Amniotic epithelial cell (primary cell): ENCODE measurements at regions not wholly inside any gene's neighbourhood (a gene's known extent, or its start where the extent isn't known, plus 50 kb on each side); places are given as distances from the start of the nearest gene placed in this dataset.
A peak's percentile ranks its signal among the peaks of the same experiment; 100 is the strongest.
"Not testable (repeated sequence)": the region's sequence is repeated elsewhere in the genome, so short reads cannot be mapped to it uniquely, and the experiment has no call there.

Experiments used
- DNase-seq: peaks from one replicate; pipeline ENCODE4 v3.0.0-alpha.2; 2010; ENCODE audit warnings: low read depth

DNA sequence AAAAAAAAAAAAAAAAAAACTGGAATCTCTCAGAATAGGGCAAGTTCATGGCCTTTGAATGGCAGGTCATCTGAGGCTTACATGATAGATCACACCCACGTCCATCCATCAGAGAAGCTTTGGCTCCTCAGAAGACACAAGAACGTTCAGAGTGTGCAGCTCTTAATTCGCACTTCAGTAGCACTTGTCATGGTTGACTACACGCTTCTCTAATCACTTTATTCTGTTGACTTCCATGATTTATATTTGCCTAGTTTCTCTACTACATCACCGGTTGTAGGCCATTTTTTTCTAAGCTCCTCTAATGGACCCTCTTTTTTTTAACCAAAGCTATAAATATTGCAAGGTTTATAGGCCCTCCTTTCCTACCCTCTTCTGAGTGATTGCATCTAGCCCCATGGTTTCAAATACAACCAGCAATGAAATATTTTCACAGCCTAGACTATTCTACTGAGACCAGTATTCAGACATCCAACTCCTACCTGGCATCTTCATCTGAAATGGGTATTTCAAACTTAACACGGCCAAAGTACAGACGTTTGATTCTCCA is 305.4 kb upstream of the CELF2 start:
- no peak for DNase-seq

DNA sequence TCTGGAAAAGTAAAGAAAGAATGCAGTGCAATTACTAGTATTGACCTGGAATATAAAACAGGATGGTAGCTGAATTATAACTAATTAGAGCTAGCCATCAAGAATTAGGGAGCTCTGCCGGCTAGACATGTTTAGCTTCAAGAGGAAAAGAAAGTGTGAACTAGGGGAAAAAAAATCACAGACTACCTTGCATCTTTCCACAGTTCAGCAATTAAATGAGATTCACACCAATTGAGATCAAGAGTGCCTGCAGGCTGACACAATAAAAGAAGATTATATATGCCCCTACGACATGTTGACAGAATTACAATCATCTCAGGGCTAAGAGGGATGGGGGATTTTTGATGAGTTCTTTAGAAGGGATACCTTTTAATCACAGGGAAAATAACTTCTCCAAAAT is 303.3 kb upstream of the CELF2 start:
- no peak for DNase-seq

DNA sequence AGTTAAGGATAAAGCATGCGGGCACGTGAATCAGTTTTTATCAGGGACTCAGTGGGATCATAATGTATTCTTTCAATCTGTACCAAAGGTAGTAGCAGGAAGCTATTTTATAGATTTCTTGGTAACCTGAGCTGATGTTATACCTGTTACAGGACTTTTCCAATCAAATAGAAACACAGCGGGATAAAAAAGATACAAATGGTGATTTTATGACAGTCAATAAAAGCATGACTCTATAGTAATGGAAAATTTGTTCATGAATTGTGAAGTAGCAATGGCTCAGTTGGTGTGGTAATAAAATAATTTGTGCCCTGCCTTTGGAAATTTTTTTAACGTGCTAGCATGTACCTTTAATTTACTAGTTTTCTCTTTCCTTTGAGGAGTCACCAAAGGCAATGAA is 300.7 kb upstream of the CELF2 start:
- DNase-seq: no peak

DNA sequence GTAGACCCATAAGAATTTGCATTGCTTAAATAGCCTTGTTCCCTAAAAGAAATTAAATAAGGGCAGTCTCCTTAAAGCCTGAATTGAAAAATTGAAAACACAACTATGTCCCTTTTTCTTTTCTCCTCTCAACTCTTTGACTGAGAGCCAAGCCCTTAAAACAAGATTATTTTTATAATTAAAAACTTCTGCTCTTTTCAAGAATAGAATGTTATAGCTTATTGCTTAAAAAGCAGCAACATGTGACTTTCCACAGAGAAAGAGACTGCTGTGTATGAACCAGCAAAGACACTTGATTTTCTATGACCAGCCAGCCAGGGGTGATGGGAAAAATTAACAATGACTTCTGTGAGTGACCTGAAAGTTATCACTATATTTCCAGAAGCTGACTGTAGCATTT is 295.2 kb upstream of the CELF2 start:
- DNase-seq: no peak

DNA sequence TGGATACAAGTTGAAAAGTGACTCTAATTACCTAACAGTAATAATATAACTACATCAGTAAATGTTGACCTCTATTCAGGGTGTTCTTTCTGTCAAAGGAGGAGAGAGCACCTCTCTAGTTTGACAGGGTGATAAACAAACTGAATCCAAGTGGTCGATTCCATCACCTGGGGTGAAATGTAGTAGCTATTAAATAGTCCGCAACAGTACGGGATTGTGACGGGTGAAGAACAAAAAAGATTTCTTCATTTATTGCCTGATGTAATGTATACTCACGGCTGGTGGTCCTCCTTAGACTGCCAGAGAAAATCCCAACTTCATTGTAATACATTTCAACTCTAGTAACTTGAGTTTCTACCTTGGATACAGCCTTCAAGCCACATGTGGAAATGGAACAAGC is 292.5 kb upstream of the CELF2 start:
- DNase-seq: no peak

DNA sequence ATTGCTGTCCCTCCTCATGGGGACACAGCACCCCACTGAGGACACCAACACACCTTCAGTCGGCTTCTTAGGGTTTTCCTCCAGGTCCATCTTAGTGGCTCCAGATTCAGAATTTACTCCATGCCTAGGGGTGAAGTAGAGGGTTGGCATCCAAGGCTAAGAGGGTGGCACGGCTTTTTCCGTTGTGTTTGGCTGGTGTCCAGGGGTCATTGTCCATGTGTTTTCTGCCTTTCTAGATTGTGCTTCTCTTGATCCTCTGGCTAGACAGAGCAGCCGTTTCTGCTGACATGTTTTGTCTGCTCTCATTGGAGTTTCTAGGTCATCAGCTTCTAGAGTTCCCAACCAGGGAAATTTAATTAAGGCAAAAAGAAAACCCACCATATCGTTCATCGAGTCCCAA is 291.6 kb upstream of the CELF2 start:
- no peak for DNase-seq

DNA sequence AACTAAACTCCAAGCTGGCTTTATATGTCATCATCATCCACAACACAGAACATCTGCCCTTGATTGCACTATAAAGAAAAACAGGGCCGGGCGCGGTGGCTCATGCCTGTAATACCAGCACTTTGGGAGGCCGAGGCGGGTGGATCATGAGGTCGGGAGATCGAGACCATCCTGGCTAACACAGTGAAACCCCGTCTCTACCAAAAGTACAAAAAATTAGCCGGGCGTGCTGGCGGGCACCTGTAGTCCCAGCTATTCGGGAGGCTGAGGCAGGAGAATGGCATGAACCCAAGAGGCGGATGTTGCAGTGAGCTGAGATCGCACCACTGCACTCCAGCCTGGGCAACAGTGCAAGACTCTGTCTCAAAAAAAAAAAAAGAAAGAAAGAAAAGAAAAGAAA is 290.3 kb upstream of the CELF2 start:
- DNase-seq: not testable (repeated sequence)

DNA sequence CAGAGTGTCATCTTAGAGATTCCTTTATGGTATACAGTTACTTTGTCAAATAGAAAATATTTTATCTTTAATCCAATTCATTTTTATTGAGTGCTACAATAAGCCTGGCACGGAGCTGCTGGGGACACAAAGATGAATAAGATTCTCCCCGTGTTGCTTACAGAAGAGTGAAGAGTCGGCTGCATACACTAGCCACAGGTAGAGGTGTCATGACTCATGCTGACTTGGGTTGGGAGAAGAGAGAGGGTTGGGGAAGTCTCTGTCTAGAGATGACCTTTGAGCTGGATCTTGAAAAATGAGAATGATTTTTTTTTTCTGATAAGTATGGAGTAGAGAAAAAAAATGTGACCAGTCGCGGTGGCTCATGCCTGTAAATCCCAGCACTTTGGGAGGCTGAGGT is 289.9 kb upstream of the CELF2 start:
- DNase-seq: no peak

DNA sequence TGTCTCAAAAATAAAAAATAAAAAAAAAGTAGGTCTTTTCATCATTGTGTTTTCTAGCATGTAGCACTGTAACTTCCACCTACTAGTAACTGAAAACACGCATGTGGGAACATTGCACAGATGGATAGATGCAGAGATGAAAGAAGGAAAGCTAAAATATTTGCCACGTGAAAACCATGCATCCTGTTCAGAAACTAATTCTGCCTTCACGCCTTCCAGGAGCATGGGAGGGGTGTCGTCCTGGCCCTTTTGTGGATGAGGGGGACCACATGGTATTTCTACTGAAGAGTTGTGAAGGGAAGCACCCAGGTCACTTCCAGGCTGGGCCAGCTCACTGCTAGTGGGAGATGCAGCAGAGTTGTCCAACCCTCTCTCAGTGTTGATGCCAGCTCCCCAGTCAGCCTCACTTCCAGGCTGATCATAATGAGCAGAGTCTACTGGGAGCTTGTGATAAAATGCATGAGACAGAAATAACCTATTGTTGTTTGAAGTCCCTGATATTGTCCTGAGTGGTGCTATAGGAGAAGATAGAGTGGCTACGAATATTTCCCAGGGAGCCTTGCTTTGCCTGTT is 287.1 kb upstream of the CELF2 start:
- no peak for DNase-seq

DNA sequence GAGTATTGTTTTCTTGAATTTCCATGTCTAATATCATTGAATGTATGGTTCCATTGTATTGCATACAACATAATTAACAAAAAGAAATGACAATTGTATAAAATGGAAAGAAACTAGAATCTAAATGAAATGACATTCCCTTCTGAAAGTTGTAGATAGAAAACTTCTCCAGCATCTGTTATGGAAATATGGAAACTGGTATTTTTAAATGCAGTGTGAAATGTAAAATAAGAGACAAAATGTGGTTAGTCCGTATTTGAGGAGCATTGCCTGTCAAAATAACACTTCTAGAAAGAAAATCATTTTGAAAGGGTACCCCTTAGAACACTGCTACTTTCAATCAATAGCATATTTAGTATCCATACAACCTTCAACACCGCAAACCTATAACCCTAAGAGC is 286.3 kb upstream of the CELF2 start:
- no peak for DNase-seq

DNA sequence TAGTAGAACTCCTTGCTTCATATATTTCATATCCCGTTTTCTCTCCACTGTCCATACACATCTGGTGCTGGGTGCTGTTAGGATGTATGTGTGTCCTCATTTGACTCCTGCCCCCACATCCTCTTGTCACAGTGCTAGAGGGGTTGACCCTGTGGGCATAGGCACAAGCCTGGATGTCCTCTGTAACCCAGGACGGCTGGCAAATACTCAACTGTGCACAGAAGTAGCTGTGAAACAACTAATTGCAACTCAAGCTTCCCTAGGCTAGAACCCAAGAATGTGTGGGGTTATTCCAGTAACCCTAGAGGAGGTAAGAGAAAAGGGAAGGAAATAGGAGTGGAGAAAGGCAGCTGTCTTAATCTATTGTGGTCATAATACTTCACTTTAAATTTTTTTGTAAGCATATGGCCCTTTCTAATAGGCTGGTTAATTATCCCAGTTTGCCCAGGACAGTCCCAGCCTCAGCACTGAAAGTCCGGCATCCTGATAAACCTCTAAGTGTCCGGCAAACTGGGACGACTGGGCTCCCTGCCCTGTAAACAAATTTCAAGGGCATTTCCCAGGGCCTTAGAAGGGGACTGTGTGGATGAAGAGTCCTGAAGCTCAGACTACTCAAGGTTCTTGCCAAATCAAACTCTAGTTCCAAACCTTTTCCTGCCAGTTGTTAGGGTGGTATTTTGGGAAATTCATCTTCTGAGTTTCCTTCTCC is 283.2 kb upstream of the CELF2 start:
- no peak for DNase-seq

DNA sequence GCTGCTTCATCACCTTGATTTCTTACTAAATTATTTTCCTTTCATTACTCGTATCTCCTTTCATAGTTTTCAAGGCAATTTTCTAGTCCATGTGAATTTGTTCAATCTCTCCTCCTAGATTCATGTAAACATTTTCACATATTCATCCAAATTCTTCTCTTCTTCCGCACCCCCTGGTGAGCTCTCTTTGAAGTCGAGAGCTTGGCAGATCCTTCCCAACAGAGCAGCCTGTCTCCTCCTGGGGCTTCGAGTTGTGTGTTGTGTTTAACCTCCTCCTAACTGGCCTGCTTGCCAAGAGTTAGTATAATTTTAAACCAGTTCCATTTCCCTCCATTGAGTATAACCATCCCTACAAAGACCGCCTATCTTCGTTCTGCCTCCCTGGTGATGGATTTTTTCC is 272.4 kb upstream of the CELF2 start:
- DNase-seq: no peak

DNA sequence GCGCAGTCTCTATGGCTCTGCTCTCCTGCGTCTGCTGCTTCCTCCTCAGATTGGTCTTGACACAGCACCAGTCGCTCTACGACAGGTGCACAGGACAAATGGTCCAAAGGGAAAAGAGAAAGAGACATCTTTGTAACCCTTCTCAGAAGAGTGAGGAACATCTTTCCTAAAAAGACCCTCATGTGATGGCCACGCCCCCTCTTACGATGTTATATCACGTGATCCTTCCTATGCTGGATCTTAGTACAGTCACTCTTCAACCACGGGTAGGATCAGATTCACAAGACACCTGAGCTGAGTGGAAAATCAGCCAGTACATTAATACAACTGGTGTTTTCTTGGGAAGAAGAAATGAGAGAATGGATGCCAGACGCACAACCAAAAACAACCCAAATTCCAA is 262.2 kb upstream of the CELF2 start:
- DNase-seq: no peak

DNA sequence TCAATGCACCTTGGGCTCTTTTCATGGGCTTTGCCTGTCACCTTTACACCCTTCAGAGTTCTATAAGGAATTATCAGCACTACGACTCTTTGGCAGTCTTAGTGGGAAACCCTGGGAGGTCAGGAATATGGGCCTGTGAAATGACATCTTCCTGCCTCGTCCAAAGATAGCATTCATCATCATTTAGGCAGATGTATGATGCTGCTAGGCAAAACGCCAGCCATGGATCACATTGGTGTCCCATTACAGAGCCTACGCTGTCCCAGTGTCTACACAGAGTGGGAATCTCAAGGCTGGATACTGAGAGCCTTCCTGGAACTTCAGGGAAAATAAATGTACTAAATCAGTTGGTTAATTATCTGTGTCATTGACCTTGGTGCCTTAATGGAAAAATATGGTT is 259.4 kb upstream of the CELF2 start:
- DNase-seq: no peak

DNA sequence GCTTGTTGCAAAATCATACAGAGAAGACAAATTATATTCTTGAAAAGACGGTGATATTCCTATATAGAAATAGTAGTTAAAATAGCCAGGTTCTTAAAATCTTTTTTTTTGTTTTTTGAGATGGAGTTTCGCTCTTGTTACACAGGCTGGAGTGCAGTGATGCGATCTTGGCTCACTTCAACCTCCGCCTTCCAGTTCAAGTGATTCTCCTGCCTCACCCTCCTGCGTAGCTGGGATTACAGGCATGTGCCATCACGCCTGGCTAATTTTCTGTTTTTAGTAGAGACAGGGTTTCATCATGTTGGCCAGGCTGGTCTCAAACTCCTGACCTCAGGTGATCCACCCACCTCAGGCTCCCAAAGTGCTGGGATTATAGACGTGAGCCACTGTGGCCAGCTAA is 257.9 kb upstream of the CELF2 start:
- DNase-seq: not testable (repeated sequence)

DNA sequence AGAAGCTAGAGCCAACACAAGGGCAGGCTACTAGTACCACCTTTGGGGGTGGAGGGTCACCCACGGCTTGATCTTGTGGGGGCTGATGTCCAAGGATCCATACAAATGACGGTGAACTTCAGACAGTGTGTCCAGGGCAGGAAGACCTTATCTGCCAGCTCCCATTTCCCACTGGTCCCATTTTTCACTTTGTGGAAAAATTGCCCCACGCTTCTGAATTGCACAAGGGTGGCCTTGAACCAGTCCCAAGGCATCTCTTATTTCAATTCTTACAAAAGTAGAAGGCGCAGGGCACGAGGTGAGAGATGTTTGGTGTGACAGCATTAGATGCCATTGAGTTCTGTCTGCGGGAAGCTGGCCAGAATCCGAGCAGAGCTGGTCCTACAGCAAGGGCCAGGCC is 252.7 kb upstream of the CELF2 start:
- no peak for DNase-seq

DNA sequence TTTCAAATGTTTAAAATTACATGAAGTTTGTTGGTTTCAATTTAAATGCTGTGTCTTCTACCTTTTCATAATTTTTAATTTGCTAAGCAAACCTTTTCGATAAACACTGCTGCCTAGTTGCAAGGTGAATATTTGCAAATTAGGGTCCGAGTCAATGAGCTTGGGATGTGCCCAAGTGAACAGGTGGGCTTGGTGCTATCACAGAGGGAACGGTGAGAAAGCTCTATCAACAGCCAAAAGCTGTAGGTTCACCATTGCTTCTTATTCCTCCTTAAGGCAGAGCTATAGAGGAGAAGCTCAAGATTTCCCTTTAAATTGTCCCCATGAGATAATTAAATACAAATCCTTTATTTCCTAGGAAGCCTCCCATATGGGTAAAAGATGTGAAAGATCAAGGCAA is 245.3 kb upstream of the CELF2 start:
- DNase-seq: no peak

DNA sequence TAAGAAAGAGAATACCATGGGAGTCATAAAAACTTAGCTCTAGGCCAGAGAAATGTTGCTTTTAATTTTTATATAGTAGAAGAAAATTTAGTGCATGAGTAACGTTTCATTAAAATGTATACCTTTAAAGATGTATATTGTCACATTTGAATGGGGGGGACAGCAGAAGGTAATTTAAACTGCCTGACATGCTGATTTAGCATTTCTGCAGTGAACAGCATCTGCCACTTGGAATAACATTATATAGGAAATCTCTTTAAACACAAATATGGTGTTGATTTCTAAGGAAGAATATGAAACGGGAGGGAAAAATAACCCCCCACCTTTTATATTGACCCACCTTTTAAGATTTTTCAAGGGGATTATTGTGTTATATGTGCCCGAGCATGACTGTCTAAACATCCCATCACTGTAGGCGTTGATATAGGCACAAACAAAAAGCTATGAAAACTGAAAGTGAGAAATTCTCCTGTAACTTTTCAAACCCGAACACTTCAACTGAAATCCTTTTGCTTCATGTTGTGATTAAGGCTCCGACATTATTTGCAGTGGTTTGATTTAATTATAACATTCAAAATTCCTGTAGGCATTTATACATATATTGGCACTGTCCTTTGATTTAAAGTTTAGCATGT is 244.7 kb upstream of the CELF2 start:
- no peak for DNase-seq

DNA sequence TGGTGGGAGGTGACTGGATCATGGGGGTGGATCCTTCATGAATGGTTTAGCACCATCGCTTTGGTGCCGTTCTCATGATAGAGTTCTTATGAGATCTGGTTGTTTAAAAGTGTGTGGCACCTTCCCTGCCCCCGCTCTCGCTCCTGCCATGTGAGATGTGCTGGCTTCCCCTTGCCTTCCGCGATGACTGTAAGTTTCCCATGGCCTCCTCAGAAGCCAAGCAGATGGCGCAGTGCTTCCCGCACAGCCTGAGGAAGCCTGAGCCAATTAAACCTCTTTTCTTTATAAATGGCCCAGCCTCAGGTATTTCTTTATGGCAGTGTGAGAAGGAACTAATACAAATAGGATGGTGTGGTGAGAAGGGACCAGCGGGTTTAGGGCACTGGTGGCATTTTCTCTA is 243.3 kb upstream of the CELF2 start:
- DNase-seq: no peak

DNA sequence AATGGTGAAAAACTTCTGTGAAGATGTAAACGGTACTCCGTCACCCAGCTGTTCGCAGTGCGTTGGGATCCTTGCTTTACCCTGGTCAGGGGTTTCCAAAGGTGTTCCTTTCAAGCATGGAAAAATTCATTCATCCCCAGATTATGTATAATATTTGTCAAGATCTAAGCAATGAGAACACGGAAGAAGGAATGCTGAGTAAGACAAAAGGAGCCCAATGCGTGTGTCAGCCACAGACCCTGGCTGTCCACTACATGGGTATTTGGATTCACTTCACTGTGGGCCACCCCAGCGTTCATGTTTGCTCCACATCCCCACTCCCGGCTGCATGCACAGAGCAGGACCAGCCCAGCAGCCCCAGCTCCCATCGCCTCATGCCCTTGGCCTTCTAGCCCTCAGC is 241.3 kb upstream of the CELF2 start:
- DNase-seq: no peak

DNA sequence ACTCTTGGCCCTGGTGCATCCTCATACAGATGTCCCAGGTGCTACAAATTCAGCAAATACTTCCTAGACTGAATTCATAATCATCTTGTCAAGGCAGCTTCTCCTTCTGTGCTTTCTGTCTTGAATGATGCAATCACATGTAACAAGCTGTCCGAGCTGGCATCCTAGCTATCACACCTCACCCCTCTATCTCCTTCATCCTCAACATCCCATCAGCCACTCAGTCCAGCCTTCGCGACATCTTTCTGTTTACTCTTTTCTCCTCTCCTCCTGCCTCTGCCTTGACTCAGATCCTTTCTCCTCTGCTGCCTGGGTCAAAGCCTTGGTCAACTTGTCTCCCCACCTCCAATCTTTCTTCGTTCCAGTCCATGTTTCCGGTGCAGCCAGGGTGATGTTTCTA is 240.4 kb upstream of the CELF2 start:
- no peak for DNase-seq

DNA sequence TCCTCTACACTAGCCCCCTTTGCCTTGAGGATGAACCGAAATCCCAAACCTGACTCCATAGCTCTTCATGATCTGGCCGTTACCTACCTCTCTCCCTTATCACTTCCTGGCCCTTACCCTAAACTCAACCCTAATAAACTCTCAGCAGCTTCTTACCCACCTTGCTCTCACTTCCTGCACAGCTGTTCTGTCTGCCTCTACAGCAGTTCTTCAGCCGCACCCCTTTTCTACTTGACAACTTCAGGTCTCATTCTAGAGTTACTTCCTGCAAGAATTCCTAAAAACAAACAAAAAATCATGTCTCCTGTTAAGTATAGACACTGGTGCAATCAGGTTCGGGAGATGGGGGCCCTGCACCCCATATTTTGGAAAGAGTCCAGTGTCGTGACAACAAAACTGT is 239.9 kb upstream of the CELF2 start:
- DNase-seq: no peak

DNA sequence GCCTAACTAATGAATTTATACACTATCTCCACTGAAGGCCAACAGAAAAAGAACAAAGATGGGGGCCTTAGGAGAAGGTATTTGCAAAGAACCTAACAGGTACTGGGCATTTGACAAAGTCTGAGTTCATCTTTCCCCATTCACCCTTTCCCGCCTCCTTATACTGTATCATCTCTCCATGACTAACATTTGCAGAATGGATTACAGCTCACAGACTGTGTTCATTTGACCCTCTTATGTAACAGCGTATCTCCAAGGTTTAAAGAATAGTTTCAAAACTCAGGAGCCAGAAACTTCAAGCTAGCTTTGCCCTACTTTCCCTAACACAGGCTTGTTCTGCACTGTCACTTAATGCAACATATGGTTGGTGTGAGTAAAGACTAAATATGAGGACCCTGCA is 238.7 kb upstream of the CELF2 start:
- DNase-seq: peak; percentile 58

DNA sequence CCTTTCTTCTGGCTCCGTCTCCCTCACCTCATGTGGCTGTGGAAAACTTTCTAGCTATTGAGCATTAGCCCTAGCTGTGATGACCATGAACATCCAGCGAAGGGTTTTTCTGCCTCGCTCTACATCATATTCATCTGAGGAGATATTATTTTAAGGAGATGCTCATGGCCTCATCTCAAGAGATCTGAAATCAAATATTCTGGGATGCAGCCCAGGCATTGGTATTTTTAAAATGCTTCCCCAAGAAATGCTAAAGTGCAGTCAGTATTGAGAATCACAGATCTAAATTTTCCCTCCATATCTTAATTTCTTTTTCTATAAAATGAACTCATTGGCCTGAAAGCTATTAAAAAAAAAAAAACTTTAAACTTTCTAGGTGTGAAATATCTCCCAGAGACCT is 238.2 kb upstream of the CELF2 start:
- no peak for DNase-seq
